H1 (cell line): ENCODE measurements at regions not wholly inside any gene's neighbourhood (a gene's known extent, or its start where the extent isn't known, plus 50 kb on each side); places are given as distances from the start of the nearest gene placed in this dataset.
A peak's percentile ranks its signal among the peaks of the same experiment; 100 is the strongest.

Experiments
- CTCF ChIA-PET: fragments of 300-600 bp; sonication (Branson Sonifier 250); formaldehyde crosslinking; loops from one replicate; lab custom pipeline; 2021; ENCODE audit not compliant: partially characterized antibody; lab: Charles Lee
- POLR2A ChIA-PET: fragments of 300-600 bp; sonication (Branson Sonifier 250); formaldehyde crosslinking; loops from one replicate; lab custom pipeline; 2021; ENCODE audit warnings: inconsistent platforms; ENCODE audit not compliant: partially characterized antibody; lab: Charles Lee
- DNase-seq, 2 experiments: peaks; one replicate each; pipeline versions ENCODE4 v3.0.0 to v3.0.0-alpha.2; 2010 to 2022; ENCODE audit warnings: low spot score in 2 of 2, low read depth in 1 of 2, mixed read lengths in 1 of 2
- FAIRE-seq: peaks from 2 replicates; lab custom pipeline; 2011; peaks lifted over from hg19 to GRCh38; lab: Jason Lieb, UNC
- H2AFZ ChIP-seq: 2 replicates; pipeline ENCODE4 v1.8.1; 2012; ENCODE audit warnings: low read length, inconsistent platforms
- H2AK5ac ChIP-seq: 2 replicates; pipeline ENCODE4 v1.6.1; 2013; ENCODE audit warnings: low read depth, low read length
- H2BK120ac ChIP-seq: replicated peaks from 2 replicates; pipeline ENCODE3; 2013; ENCODE audit warnings: low read depth, low read length, inconsistent platforms
- H2BK12ac ChIP-seq: 2 replicates; pipeline ENCODE4 v1.6.1; 2013; ENCODE audit warnings: low read depth, low read length
- H2BK15ac ChIP-seq: 2 replicates; pipeline ENCODE4 v1.6.1; 2013; ENCODE audit warnings: low read length
- H2BK20ac ChIP-seq: 2 replicates; pipeline ENCODE4 v1.6.1; 2013; ENCODE audit warnings: low read length
- H2BK5ac ChIP-seq: 2 replicates; pipeline ENCODE4 v1.6.1; 2013; ENCODE audit warnings: low read depth, low read length
- H3K14ac ChIP-seq: 2 replicates; pipeline ENCODE4 v1.6.1; 2013; ENCODE audit warnings: inconsistent platforms; ENCODE audit not compliant: insufficient read length
- H3K18ac ChIP-seq: 2 replicates; pipeline ENCODE4 v1.6.1; 2013; ENCODE audit warnings: low read length; ENCODE audit errors: extremely low read depth
- H3K23ac ChIP-seq: 2 replicates; pipeline ENCODE4 v1.6.1; 2013; ENCODE audit warnings: inconsistent platforms; ENCODE audit not compliant: insufficient read length
- H3K23me2 ChIP-seq: 2 replicates; pipeline ENCODE4 v1.6.1; 2013; ENCODE audit warnings: low read depth, low read length
- H3K27ac ChIP-seq: 2 replicates; pipeline ENCODE4 v1.6.1; 2011; ENCODE audit warnings: low read depth, low read length, inconsistent platforms
- H3K27me3 ChIP-seq, 4 experiments: replicated peaks in 1 of 4; 1 replicate in 1 of 4; 2 replicates in 3 of 4; pipeline versions ENCODE4 v1.6.1 to v1.8.1; 2011 to 2013; ENCODE audit warnings: low read length in 3 of 4, mild to moderate bottlenecking in 3 of 4, inconsistent platforms in 2 of 4, mixed read lengths in 2 of 4, moderate library complexity in 1 of 4; ENCODE audit not compliant: control insufficient read depth in 3 of 4, insufficient read depth in 3 of 4; ENCODE audit errors: extremely low read depth in 1 of 4
- H3K36me3 ChIP-seq, 4 experiments: 2 replicates each; pipeline versions ENCODE4 v1.6.1 to v1.8.1; 2011 to 2013; ENCODE audit warnings: mild to moderate bottlenecking in 4 of 4, low read length in 3 of 4, moderate library complexity in 2 of 4, control low read depth in 1 of 4, inconsistent platforms in 1 of 4; ENCODE audit not compliant: insufficient read depth in 4 of 4, control insufficient read depth in 2 of 4
- H3K4ac ChIP-seq: replicated peaks from 2 replicates; pipeline ENCODE3; 2013; ENCODE audit warnings: low read length, low read depth, mixed read lengths, inconsistent platforms; ENCODE audit not compliant: insufficient read length
- H3K4me1 ChIP-seq, 4 experiments: replicated peaks in 1 of 4; 1 replicate in 1 of 4; 2 replicates in 3 of 4; pipeline versions ENCODE4 v1.6.1 to v1.8.1; 2011 to 2013; ENCODE audit warnings: low read length in 3 of 4, inconsistent platforms in 2 of 4, mixed read lengths in 1 of 4; ENCODE audit not compliant: insufficient read depth in 4 of 4, control insufficient read depth in 3 of 4
- H3K4me2 ChIP-seq, 2 experiments: 2 replicates each; pipeline versions ENCODE4 v1.6.1 to v1.8.1; 2011 to 2013; ENCODE audit warnings: low read depth in 2 of 2, low read length in 2 of 2, control low read depth in 1 of 2, inconsistent platforms in 1 of 2, mild to moderate bottlenecking in 1 of 2; ENCODE audit not compliant: insufficient read depth in 1 of 2
- H3K4me3 ChIP-seq, 4 experiments: fragments of 200-600, 300-600 bp in 1 of 4; sonication (generic), shearing (Covaris generic), sonication (Bioruptor Twin) in 1 of 4; 2 replicates each; pipeline versions ENCODE4 v1.5.1 to v1.8.1; 2011 to 2016; ENCODE audit warnings: low read length in 4 of 4, low read depth in 3 of 4, control low read depth in 2 of 4, inconsistent platforms in 2 of 4, mild to moderate bottlenecking in 2 of 4, mixed read lengths in 1 of 4, moderate library complexity in 1 of 4; ENCODE audit not compliant: insufficient read depth in 2 of 4; ENCODE audit errors: extremely low read depth in 1 of 4
- H3K56ac ChIP-seq: replicated peaks from 2 replicates; pipeline ENCODE3; 2013; ENCODE audit warnings: low read depth, mild to moderate bottlenecking, mixed read lengths, low read length, inconsistent platforms; ENCODE audit not compliant: insufficient read length
- H3K79me1 ChIP-seq: 2 replicates; pipeline ENCODE4 v1.6.1; 2013; ENCODE audit warnings: low read depth, low read length, control low read depth
- H3K79me2 ChIP-seq, 2 experiments: 2 replicates each; pipeline versions ENCODE4 v1.6.1 to v1.8.1; 2012 to 2013; ENCODE audit warnings: low read length in 2 of 2, mild to moderate bottlenecking in 2 of 2, inconsistent platforms in 1 of 2; ENCODE audit not compliant: insufficient read depth in 2 of 2, control insufficient read depth in 1 of 2
- H3K9ac ChIP-seq, 4 experiments: replicated peaks in 1 of 4; 1 replicate in 1 of 4; 2 replicates in 3 of 4; pipeline versions ENCODE4 v1.6.1 to v1.8.1; 2011 to 2013; ENCODE audit warnings: low read depth in 3 of 4, low read length in 3 of 4, control low read depth in 2 of 4, mild to moderate bottlenecking in 2 of 4, moderate library complexity in 2 of 4, inconsistent platforms in 1 of 4; ENCODE audit errors: extremely low read depth in 1 of 4
- H3K9me3 ChIP-seq, 2 experiments: 2 replicates each; pipeline versions ENCODE4 v1.6.1 to v1.8.1; 2012 to 2013; ENCODE audit warnings: mild to moderate bottlenecking in 2 of 2, moderate library complexity in 2 of 2, control low read depth in 1 of 2, inconsistent platforms in 1 of 2, low read depth in 1 of 2, low read length in 1 of 2, mixed read lengths in 1 of 2; ENCODE audit not compliant: insufficient read depth in 2 of 2
- H4K20me1 ChIP-seq, 2 experiments: replicated peaks in 1 of 2; 2 replicates each; pipeline versions ENCODE3 to v1.8.1; 2011 to 2013; ENCODE audit warnings: inconsistent platforms in 2 of 2, low read length in 2 of 2, mild to moderate bottlenecking in 1 of 2; ENCODE audit not compliant: insufficient read depth in 2 of 2, control insufficient read depth in 1 of 2
- H4K5ac ChIP-seq: 2 replicates; pipeline ENCODE4 v1.6.1; 2013; ENCODE audit warnings: low read length, low read depth, mixed read lengths, inconsistent platforms; ENCODE audit not compliant: insufficient read length
- H4K8ac ChIP-seq: 2 replicates; pipeline ENCODE4 v1.8.0; 2013; ENCODE audit warnings: mild to moderate bottlenecking, moderate library complexity, low read length, inconsistent platforms; ENCODE audit not compliant: insufficient read depth; ENCODE audit errors: extremely low read depth
- H4K91ac ChIP-seq: replicated peaks from 2 replicates; pipeline ENCODE3; 2013; ENCODE audit warnings: low read length, mixed read lengths, inconsistent platforms; ENCODE audit not compliant: insufficient read length
- BACH1 ChIP-seq: IDR thresholded peaks from 2 replicates; pipeline ENCODE4 v1.6.1; 2012; ENCODE audit warnings: low read length, improper control_type of control experiment
- WGBS, 2 experiments: shearing (Covaris generic) in 1 of 2; methylation state at CpG; one replicate each; pipeline versions ENCODE4 v1.1.6 to v1.1.7; 2013 to 2015; ENCODE audit warnings: low lambda C conversion rate in 2 of 2, mixed read lengths in 2 of 2, inconsistent platforms in 1 of 2, low coverage in 1 of 2, missing lambda C conversion rate in 1 of 2; ENCODE audit not compliant: insufficient replicate concordance in 2 of 2, insufficient coverage in 1 of 2, insufficient read length in 1 of 2; ENCODE audit errors: extremely low coverage in 1 of 2, missing lambda C conversion rate in 1 of 2; 5-methylcytosine and 5-hydroxymethylcytosine counted together
- TF ChIP-seq, protein P1 (sequence below): IDR thresholded peaks from 2 replicates; pipeline ENCODE4 v1.6.1; 2012; ENCODE audit warnings: inconsistent platforms

DNA sequence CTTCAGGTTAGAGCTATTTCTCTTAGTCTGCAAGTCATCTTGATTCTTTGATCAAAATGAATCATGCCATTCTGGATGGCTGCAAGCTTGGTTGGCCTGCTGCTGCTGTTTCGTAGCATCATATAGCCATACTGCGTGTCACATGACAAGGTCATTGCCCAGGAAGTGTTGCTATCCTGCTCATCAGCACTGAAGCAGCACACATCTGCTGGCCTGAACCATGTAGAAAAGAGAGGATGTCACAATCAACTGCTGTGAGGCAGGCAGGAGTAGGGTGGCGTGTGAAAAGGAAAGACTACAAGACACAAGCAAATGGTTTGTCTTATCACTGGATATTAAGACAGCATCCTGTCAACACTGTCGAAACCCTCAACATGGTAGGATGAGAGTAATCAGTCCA is 376.7 kb upstream of the RORB start:
- 83% methylated on average over 4 of the region's 4 CpGs; no CpG with 5 or more reads in 1 of the 2 experiments for WGBS, 2 experiments
- H3K18ac ChIP-seq: no peak overlapping the region
- no peak overlapping the region for H2BK5ac ChIP-seq
- H2AFZ ChIP-seq: no peak overlapping the region
- H2BK12ac ChIP-seq: 0 out of 2 replicates have a peak overlapping the region, but pooled peaks have one; percentile 53
- H3K27me3 ChIP-seq: no peaks in the 10 kb centered on the region; a peak in 2 of 7 replicates
- FAIRE-seq (no peak), DNase-seq (no peak)
- H2BK20ac ChIP-seq: no peak overlapping the region
- no peak overlapping the region for H3K4ac ChIP-seq
- H3K36me3 ChIP-seq: no peaks in the 10 kb centered on the region
- no peak overlapping the region for H2AK5ac ChIP-seq
- H3K23me2 ChIP-seq: no peaks in the 10 kb centered on the region
- no peak overlapping the region for H3K9ac ChIP-seq
- peaks cover 0 to 2% (median 0%) of the 10 kb centered on the region in 4 experiments; a peak in 1 of 7 replicates for H3K4me1 ChIP-seq
- no peak overlapping the region for H3K27ac ChIP-seq
- H4K91ac ChIP-seq: peak overlapping the region; percentile 7
- peak overlapping the region; percentile 20; the same call in 1 of the 2 replicates for H2BK15ac ChIP-seq
- no peak overlapping the region for H3K4me2 ChIP-seq
- H3K79me1 ChIP-seq: no peaks in the 10 kb centered on the region
- H4K8ac ChIP-seq: no peak overlapping the region; the same call in 1 of the 2 replicates
- no peak overlapping the region for H4K5ac ChIP-seq
- H3K9me3 ChIP-seq: no peaks in the 10 kb centered on the region
- H3K23ac ChIP-seq: no peak overlapping the region
- no peak overlapping the region for H3K56ac ChIP-seq
- ChIA-PET CTCF (no interaction called here), POLR2A (no interaction called here)
- H3K4me3 ChIP-seq: no peak overlapping the region
- H3K79me2 ChIP-seq: no peaks in the 10 kb centered on the region
- no peak overlapping the region for H3K14ac ChIP-seq
- H4K20me1 ChIP-seq: no peaks in the 10 kb centered on the region
- H2BK120ac ChIP-seq: peak overlapping the region; percentile 44
- TF ChIP-seq, protein P1, sequence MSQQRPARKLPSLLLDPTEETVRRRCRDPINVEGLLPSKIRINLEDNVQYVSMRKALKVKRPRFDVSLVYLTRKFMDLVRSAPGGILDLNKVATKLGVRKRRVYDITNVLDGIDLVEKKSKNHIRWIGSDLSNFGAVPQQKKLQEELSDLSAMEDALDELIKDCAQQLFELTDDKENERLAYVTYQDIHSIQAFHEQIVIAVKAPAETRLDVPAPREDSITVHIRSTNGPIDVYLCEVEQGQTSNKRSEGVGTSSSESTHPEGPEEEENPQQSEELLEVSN: no peak
- no peak for TF ChIP-seq BACH1
